Stomach (tissue), 8 donors: ENCODE measurements at regions not wholly inside any gene's neighbourhood (a gene's known extent, or its start where the extent isn't known, plus 50 kb on each side); places are given as distances from the start of the nearest gene placed in this dataset.
"Not testable (repeated sequence)": the region's sequence is repeated elsewhere in the genome, so short reads cannot be mapped to it uniquely, and the experiment has no call there.

ENCODE experiments used
- DNase-seq, 2 donors: peaks; one replicate each; pipeline versions ENCODE4 v3.0.0 to v3.0.0-alpha.2; 2013 to 2019
- H3K27ac ChIP-seq, 5 donors: fragments of 200-600 bp in 4 of 5; sonication (generic) in 4 of 5; one replicate each; pipeline ENCODE4 v1.5.1; 2013 to 2019; ENCODE audit warnings: mild to moderate bottlenecking in 1 of 5, moderate library complexity in 1 of 5
- H3K27me3 ChIP-seq, 3 donors: fragments of 200-600 bp; sonication (generic); one replicate each; pipeline ENCODE4 v1.5.1; 2017 to 2019; ENCODE audit warnings: mixed run types in 1 of 3
- H3K36me3 ChIP-seq, 4 donors: fragments of 200-600 bp; sonication (generic); 1 replicate in 3 of 4; 2 replicates in 1 of 4; pipeline ENCODE4 v1.5.1; 2016 to 2019
- H3K4me1 ChIP-seq, 4 donors: fragments of 200-600 bp; sonication (generic); one replicate each; pipeline ENCODE4 v1.5.1; 2016 to 2019
- H3K4me3 ChIP-seq, 4 donors: fragments of 200-600 bp; sonication (generic) in 3 of 4; one replicate each; pipeline ENCODE4 v1.5.1; 2016 to 2019; ENCODE audit warnings: mild to moderate bottlenecking in 1 of 4
- H3K9me3 ChIP-seq, 4 donors: fragments of 200-600 bp; sonication (generic); one replicate each; pipeline ENCODE4 v1.5.1; 2016 to 2019
- EP300 ChIP-seq: sonication (generic); formaldehyde crosslinking; IDR thresholded peaks from one replicate; pipeline ENCODE4 v1.6.1; 2017; ENCODE audit warnings: antibody characterized with exemption
- POLR2A ChIP-seq, 4 donors: fragments of 450-650 bp; IDR thresholded peaks; one replicate each; pipeline ENCODE4 v1.6.1; 2016; ENCODE audit warnings: antibody characterized with exemption in 4 of 4, control low read depth in 2 of 4, mild to moderate bottlenecking in 1 of 4, moderate library complexity in 1 of 4
- POLR2AphosphoS5 ChIP-seq, 3 donors: sonication (generic); formaldehyde crosslinking; IDR thresholded peaks; one replicate each; pipeline ENCODE4 v1.6.1; 2016; ENCODE audit warnings: antibody characterized with exemption in 3 of 3
- WGBS, 5 donors: extraction: QIAGEN DNeasy Blood & Tissue Kit in 3 of 5; methylation state at CpG; one replicate each; pipeline versions ENCODE4 v1.1.5 to v1.1.7; 2013 to 2018; 5-methylcytosine and 5-hydroxymethylcytosine counted together
- intact Hi-C: fragments of 100-400 bp; cut with DNase I; formaldehyde crosslinking; loops from one replicate; pipeline ENCODE4 v1.15.1; 2023; ENCODE audit warnings: low total_unique reads
- TF ChIP-seq, protein P1 (sequence below), 7 experiments: fragments of 450-650 bp in 4 of 7; fragments of 200-600 bp in 3 of 7; sonication (generic) in 3 of 7; IDR thresholded peaks; one replicate each; pipeline ENCODE4 v1.5.1; 2016 to 2019; ENCODE audit warnings: antibody characterized with exemption in 7 of 7, control low read depth in 2 of 7, mild to moderate bottlenecking in 1 of 7
- donor health status: healthy with polysubstance abuse.
- donor health status: Bipolar disorder and iron deficiency.
- donor health status: healthy.

DNA sequence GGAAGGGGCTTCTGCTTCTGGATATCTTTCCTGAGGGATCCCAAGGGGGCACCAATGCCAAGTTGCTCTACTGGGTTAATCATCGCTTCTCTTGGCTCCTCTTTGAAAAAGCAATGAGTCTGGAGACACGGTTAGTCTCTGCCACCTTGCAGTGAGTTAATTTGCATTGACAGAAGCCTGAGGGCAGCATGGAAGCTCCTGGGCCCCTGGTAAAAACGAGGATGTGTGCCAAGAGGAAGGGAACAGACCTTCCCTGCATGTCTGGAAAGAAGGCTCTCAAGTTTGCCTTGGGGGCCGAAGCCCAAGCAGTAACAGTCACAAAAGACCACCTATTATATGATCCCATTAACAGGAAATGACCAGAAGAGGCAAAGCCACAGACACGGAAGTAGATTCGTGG lies 86.7 kb downstream of the IRX5 start:
- intact Hi-C loops: no loop called here
- H3K4me3 ChIP-seq: no peak overlapping the region
- WGBS, 5 donors: 43 to 59% (median 54%) methylated on average over 6 of the region's 6 CpGs
- no peak for DNase-seq
- H3K27ac ChIP-seq: no peak overlapping the region
- H3K4me1 ChIP-seq: no peaks in the 10 kb centered on the region
- H3K36me3 ChIP-seq: no peaks in the 10 kb centered on the region
- H3K9me3 ChIP-seq: peaks cover 0 to 11% (median 8%) of the 10 kb centered on the region in 4 donors
- peaks cover 0 to 10% (median 0%) of the 10 kb centered on the region in 3 donors for H3K27me3 ChIP-seq
- no peak for TF ChIP-seq POLR2A (IDR thresholded peaks at IDR 0.05)
- TF ChIP-seq, protein P1, sequence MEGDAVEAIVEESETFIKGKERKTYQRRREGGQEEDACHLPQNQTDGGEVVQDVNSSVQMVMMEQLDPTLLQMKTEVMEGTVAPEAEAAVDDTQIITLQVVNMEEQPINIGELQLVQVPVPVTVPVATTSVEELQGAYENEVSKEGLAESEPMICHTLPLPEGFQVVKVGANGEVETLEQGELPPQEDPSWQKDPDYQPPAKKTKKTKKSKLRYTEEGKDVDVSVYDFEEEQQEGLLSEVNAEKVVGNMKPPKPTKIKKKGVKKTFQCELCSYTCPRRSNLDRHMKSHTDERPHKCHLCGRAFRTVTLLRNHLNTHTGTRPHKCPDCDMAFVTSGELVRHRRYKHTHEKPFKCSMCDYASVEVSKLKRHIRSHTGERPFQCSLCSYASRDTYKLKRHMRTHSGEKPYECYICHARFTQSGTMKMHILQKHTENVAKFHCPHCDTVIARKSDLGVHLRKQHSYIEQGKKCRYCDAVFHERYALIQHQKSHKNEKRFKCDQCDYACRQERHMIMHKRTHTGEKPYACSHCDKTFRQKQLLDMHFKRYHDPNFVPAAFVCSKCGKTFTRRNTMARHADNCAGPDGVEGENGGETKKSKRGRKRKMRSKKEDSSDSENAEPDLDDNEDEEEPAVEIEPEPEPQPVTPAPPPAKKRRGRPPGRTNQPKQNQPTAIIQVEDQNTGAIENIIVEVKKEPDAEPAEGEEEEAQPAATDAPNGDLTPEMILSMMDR (IDR thresholded peaks at IDR 0.05): no peak
- TF ChIP-seq EP300: no peak
- TF ChIP-seq POLR2AphosphoS5 (IDR thresholded peaks at IDR 0.05): no peak

DNA sequence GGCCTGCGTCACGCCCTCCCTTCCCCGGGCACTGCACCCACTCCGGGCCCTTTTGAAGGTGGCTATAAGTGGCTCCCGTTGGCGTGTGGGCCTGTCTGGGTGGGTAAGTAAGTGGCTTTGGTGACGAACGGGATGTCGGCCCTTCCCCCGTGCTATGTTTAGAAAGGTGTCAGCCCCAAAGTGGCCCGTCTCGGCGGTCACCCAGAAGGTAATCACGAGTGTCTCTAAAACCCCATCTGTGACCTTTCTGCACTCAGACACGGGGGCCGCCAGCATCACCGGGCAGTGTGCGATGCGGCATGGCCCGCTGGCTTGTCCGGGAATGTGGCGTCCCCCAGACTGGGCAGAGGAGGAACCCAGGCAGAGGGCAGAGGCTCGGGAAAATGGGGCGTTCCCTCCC lies 88.2 kb downstream of the IRX5 start:
- Histone ChIP-seq H3K27me3 (peaks cover 0 to 10% (median 0%) of the 10 kb centered on the region in 3 donors), H3K4me1 (no peaks in the 10 kb centered on the region), H3K9me3 (peaks cover 0 to 11% (median 8%) of the 10 kb centered on the region in 4 donors), H3K36me3 (no peaks in the 10 kb centered on the region), H3K4me3 (no peak overlapping the region), H3K27ac (no peak overlapping the region)
- 88 to 96% (median 91%) methylated on average over 18 to 24 of the region's 24 CpGs for WGBS, 5 donors
- intact Hi-C loops: no loop called here
- no peak for DNase-seq
- TF ChIP-seq EP300: no peak
- TF ChIP-seq, protein P1 (IDR thresholded peaks at IDR 0.05): no peak
- no peak for TF ChIP-seq POLR2A (IDR thresholded peaks at IDR 0.05)

DNA sequence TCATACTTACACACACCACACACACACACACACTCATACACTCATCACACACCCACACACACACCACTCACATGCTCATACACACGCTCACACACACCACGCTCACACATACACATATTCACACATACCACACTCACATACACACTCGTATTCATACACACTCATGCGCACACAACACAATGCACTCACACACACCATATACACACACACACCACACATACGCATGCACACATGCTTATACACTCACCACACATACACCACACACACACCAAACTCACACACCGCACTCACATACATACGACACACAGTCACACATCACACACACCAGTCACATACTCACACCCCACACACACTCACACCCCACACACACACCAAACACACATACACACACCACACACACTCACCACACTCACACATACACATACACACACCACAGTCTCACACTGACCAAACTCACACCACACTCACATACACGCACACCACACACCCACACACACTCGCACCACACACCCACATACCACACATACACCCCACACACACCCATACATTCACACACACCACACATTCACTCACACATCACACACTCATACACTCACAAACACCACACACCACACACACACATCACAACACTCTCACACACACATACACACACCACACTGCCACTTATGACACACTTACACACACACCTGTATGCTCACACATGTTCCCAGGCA lies 88.9 kb downstream of the IRX5 start:
- H3K36me3 ChIP-seq: no peaks in the 10 kb centered on the region
- WGBS, 5 donors: 95 to 98% (median 97%) methylated on average over 9 of the region's 9 CpGs
- intact Hi-C loops: no loop called here
- no peak overlapping the region for H3K27ac ChIP-seq
- no peak overlapping the region for H3K4me3 ChIP-seq
- peaks cover 0 to 11% (median 8%) of the 10 kb centered on the region in 4 donors for H3K9me3 ChIP-seq
- no peaks in the 10 kb centered on the region for H3K4me1 ChIP-seq
- TF ChIP-seq EP300 (no peak), POLR2AphosphoS5 (IDR thresholded peaks at IDR 0.05) (no peak), POLR2A (IDR thresholded peaks at IDR 0.05) (no peak)
- TF ChIP-seq, protein P1 (IDR thresholded peaks at IDR 0.05): no peak
- no peak for DNase-seq
- H3K27me3 ChIP-seq: peaks cover 0 to 10% (median 0%) of the 10 kb centered on the region in 3 donors

DNA sequence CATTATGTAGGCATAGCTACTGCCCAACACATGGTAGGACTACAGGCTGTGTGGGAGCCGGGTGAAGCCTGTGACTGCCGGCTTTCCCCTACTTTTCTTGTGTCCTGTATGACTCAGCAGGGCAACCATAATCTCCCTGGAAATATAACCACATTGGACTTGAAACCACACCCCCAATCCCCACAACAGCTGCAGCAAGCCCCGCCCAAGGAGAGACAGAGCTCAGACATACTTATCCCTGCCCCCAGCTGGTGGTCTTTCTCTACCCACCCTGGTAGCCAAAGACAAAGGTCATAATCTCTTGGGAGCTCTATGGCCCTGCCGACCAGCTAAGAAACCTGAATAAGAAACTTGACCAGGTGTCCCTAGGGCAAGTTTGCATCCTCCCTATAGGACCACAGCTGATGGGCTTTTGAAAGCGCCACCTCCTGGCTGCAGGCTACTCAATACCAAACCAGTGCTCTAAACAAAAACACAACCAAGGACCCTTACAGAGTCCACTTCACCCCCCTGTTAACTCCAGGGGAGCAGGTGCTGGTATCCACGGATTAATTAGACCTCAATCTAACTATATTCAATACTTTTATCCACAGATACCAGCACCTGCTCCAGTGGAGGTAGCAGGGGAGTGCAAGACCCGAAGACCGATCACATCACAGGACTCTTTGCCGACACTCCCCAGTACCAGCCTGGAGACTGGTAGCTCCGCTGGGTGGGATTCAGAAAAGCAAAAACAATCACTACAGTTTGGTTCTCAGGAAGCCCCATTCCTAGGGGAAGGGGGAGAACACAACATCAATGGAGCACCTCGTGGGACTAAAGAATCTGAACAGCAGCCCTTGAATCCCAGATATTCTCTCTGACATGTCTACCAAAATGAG lies 91.2 kb downstream of the IRX5 start:
- H3K27me3 ChIP-seq: peaks cover 0 to 10% (median 0%) of the 10 kb centered on the region in 3 donors
- H3K9me3 ChIP-seq: peaks cover 0 to 11% (median 8%) of the 10 kb centered on the region in 4 donors
- no peak overlapping the region for H3K27ac ChIP-seq
- DNase-seq: peak in 1 of 2 donors; percentile 12
- TF ChIP-seq POLR2A (IDR thresholded peaks at IDR 0.05) (no peak), POLR2AphosphoS5 (IDR thresholded peaks at IDR 0.05) (no peak), EP300 (no peak)
- TF ChIP-seq, protein P1 (IDR thresholded peaks at IDR 0.05): no peak
- WGBS, 5 donors: 43 to 57% (median 54%) methylated on average over 11 of the region's 11 CpGs
- H3K36me3 ChIP-seq: no peaks in the 10 kb centered on the region
- no peaks in the 10 kb centered on the region for H3K4me1 ChIP-seq
- intact Hi-C loops: no loop called here
- no peak overlapping the region for H3K4me3 ChIP-seq

DNA sequence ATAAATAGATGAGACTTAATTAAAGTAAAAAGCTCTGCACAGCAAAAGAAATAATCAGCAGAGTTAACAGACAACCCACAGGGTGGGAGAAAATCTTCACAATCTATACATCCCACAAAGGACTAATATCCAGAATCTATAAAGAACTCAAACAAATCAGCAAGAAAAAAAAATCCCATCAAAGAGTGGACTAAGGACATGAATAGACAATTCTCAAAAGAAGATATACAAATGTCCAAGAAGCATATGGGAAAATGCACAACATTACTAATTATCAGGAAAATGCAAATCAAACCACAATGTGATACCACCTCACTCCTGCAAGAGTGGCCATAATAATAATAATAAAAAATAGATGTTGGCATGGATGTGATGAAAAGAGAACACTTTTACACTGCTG lies 96.6 kb downstream of the IRX5 start:
- H3K4me3 ChIP-seq, H3K27ac ChIP-seq, H3K4me1 ChIP-seq, intact Hi-C loops, H3K36me3 ChIP-seq, DNase-seq: not testable (repeated sequence)
- Histone ChIP-seq H3K9me3 (peaks cover 0 to 26% (median 8%) of the 10 kb centered on the region in 4 donors), H3K27me3 (peaks cover 0 to 10% (median 0%) of the 10 kb centered on the region in 3 donors)
